SHP77 (cell line): ENCODE measurements at regions not wholly inside any gene's neighbourhood (a gene's known extent, or its start where the extent isn't known, plus 50 kb on each side); places are given as distances from the start of the nearest gene placed in this dataset.
"Not testable (repeated sequence)": the region's sequence is repeated elsewhere in the genome, so short reads cannot be mapped to it uniquely, and the experiment has no call there.

ENCODE experiments used
- DNase-seq, 2 experiments: peaks; one replicate each; lab custom pipeline; 2025; lab: John Stamatoyannopoulos, UW

- no peak for DNase-seq
Observed at GRCh38 chr5:104909803-104910202, 1347.2 kb upstream of the NUDT12 start.

GRCh38 chr5:104904561-104904960 lies 1342.0 kb upstream of the NUDT12 start:
- no peak for DNase-seq

GRCh38 chr5:104903941-104904340 lies 1341.4 kb upstream of the NUDT12 start:
- no peak for DNase-seq

GRCh38 chr5:104891596-104891995 lies 1329.0 kb upstream of the NUDT12 start:
- DNase-seq, result no peak

GRCh38 chr5:104890767-104891166 lies 1328.2 kb upstream of the NUDT12 start:
- no peak for DNase-seq

GRCh38 chr5:104859437-104859836 lies 1296.8 kb upstream of the NUDT12 start:
- DNase-seq, result no peak

GRCh38 chr5:104852099-104852498 lies 1289.5 kb upstream of the NUDT12 start:
- not testable (repeated sequence) for DNase-seq

GRCh38 chr5:104845541-104845940 lies 1283.0 kb upstream of the NUDT12 start:
- DNase-seq, result no peak

- no peak for DNase-seq
Observed at GRCh38 chr5:104843822-104844221, 1281.2 kb upstream of the NUDT12 start.

GRCh38 chr5:104840284-104840683 lies 1277.7 kb upstream of the NUDT12 start:
- no peak for DNase-seq

GRCh38 chr5:104831515-104831914 lies 1268.9 kb upstream of the NUDT12 start:
- not testable (repeated sequence) for DNase-seq

GRCh38 chr5:104821606-104822005 lies 1259.0 kb upstream of the NUDT12 start:
- DNase-seq, result no peak

GRCh38 chr5:104817127-104817526 lies 1254.5 kb upstream of the NUDT12 start:
- DNase-seq, result peak; percentile 9 to 36

GRCh38 chr5:104815212-104815611 lies 1252.6 kb upstream of the NUDT12 start:
- no peak for DNase-seq

GRCh38 chr5:104800440-104801048 lies 1238.0 kb upstream of the NUDT12 start:
- no peak for DNase-seq

- DNase-seq, result no peak
Observed at GRCh38 chr5:104793755-104794080, 1231.1 kb upstream of the NUDT12 start.

GRCh38 chr5:104793031-104793754 lies 1230.6 kb upstream of the NUDT12 start:
- no peak for DNase-seq

- DNase-seq, result no peak
Observed at GRCh38 chr5:104789366-104789765, 1226.8 kb upstream of the NUDT12 start.

GRCh38 chr5:104785097-104785496 lies 1222.5 kb upstream of the NUDT12 start:
- no peak for DNase-seq

GRCh38 chr5:104774372-104774771 lies 1211.8 kb upstream of the NUDT12 start:
- no peak for DNase-seq

- no peak for DNase-seq
Observed at GRCh38 chr5:104764197-104764596, 1201.6 kb upstream of the NUDT12 start.

GRCh38 chr5:104763216-104763615 lies 1200.6 kb upstream of the NUDT12 start:
- DNase-seq, result no peak

GRCh38 chr5:104757915-104758314 lies 1195.3 kb upstream of the NUDT12 start:
- no peak for DNase-seq

- no peak for DNase-seq
Observed at GRCh38 chr5:104755806-104756205, 1193.2 kb upstream of the NUDT12 start.
